Activated CD4-positive, CD25-positive, alpha-beta regulatory T cell treated with anti-CD3 and anti-CD28 coated beads, Interleukin-2, amount 50 U/mL, for 24 hours (primary cell): ENCODE measurements at regions not wholly inside any gene's neighbourhood (a gene's known extent, or its start where the extent isn't known, plus 50 kb on each side); places are given as distances from the start of the nearest gene placed in this dataset.
A peak's percentile ranks its signal among the peaks of the same experiment; 100 is the strongest.

Source experiments
- ATAC-seq, 2 donors: fragments of 150-1000 bp; cut with Tn5 transposase; one replicate each; pipeline ENCODE4 v1.10.0; 2021; ENCODE audit warnings: mild to moderate bottlenecking in 1 of 2, moderate library complexity in 1 of 2

DNA sequence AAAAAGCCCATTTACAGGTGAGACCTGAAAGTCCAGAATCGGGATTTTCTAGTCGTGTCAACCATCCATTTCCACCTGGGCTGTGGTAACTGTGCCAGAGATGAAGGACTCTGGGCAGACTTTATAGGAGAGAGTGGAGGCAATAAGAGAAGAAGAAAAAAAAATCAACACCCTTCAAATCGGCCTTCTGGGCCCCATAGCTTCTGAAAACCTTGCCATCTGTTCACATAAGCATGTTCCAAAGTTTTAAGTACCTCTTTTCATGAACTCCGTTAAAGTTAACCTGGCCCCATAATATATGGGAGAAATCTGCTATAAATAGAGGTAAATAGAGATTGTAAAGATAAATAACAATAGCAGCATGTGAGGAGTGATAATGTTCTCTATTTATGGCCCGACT, 470.5 kb downstream of the MIAT start:
- no peak for ATAC-seq

DNA sequence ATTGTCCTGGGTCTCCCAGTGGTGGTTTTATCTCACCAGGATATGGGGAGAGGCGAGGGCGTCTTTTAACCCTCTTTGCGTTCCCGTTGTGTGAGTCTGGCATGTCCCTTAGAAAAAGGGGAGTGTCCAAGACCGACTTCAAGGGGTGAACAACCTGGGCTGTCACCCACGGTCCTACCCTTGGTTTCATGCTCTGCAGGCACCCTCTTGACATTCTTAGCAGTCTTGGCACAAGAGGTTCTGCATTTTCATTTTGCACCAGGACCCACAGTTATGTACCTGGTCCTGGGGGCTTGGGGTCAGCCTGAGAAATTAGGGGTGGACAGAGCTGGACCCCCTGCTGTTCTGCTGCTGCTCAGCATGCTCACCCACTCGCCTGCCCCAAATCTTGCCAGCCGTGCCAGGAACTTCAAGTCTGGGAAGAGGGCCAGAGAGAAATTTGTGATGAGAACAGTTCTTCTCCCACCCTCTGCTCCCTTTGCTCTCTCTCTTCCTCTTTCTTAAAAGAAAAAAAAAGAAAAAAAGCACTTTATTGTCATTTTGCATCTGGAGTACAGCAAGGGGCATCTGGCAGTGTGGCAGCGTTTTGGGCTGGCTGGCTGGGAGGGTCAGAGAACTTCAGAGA, 471.2 kb downstream of the MIAT start:
- no peak for ATAC-seq

DNA sequence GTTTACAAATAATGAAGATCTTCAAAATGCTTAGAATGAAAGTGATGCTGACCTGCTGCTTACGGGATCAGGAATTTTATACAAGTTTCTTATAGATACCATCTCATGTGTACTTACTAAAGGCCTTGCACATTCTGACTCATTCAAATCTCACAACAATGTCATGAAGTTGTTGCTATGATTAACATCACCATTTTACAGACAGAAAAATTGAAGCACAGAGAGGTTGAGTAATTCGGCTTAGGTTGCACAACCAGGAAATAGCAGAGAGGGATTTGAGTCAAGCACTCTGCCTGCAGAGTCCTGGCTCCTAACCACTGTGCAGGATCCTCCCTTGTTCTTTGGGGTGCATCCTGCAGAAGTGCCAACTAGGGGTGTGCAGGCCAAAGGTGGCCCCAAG, 471.9 kb downstream of the MIAT start:
- ATAC-seq, result no peak

DNA sequence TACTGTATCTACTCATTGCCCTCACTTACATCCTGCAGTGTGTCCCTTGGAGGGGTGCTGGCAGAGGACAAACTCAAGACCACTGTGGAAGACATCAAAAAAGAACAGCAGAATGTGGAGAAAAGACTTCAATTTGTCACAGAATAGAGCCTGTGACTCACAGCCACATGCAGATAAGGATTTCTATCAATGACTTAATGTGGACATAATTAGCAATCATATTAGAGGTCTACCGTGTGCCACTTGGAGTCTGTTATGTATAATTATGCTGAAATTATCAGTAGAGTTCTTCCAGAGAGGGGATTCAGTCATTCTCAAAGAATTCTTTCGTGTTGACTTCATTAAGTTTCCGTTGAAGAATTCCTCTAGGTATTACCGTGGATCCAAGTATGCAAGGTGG, 473.5 kb downstream of the MIAT start:
- no peak for ATAC-seq

DNA sequence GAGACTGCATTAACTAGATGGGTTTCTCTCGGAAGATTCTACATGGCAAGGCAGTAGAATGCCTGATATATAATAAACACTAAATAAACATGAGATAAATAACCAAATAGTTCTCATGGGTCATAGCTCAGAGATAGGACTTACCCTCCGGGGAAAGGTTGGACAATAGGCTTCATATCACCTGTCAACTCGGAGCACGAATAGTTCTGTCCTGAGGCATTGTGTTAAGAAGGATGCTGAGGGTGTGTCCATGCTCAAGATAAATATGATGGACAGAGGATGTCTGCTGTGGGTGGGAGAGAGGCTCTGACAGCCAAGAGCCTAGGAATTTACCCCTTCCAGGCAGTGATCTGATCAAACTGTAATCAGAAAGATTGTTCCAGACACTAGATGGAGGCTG, 474.0 kb downstream of the MIAT start:
- ATAC-seq, result no peak

DNA sequence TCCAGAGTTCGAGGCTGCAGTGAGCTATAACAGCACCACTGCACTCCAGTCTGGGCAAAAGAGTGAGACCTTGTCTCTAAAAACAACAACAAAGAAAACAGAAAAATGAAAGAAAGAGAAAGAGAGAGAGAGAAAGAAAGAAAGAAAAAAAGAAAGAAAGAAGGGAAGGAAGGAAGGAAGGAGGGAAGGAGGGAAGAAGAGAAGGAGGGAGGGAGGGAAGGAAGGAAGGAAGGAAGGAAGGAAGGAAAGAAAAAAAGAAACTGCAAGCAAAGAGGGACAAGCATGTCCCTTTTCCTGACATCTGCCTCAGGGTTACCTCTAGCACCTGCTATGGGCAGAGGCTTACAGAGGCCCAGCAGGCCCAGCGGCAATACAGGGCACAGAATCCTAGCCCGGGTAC, 475.0 kb downstream of the MIAT start:
- ATAC-seq, result no peak

DNA sequence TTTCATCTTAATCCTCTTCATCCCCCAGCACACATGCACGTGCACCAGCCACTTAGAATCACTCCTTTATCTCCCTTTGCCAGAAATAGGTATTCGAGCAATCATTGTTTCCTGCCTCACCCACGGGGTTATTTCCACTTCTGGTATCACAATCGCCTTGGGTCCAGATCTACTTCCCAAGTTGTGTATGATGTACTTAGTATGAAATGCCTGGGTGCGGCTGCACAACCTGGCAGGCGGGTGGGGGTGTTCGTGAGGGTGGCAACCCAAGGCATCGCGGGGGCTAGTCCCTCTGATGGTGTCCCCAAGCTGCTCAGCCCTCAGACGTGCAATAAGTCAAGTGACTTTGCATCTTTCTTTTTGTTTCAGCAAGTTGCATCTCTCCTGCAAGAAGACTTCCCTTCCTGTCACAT, 475.6 kb downstream of the MIAT start:
- ATAC-seq, result no peak

DNA sequence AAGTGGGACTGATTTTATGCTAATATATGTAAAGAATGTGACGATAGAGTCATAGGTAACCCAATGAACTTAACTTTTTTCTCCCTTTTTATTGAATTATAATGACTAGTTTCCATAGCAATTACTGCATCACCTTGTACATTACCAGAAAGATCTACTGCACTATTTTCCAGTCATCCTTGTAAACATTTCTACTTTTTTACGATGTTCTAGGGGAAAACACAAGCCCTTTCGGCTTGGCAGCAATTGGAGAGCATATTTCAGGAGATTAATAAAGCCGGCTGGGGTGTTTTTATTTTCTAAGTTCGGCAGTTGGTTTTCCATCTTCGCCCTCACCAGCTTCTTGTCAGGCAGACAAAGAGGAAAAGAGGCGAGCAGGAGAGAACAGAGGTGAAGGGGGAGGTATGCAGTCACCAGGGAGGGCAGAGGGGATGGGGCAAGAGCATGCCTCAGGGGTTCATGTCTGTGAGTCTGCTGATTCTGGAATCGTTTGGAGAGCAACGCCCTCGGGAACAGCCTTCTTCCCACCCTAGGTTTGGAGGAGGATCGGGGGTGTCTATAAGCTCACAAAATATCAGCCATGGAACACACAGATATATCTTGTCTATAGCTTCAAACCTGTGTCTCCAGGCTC, 476.4 kb downstream of the MIAT start:
- ATAC-seq, result no peak

DNA sequence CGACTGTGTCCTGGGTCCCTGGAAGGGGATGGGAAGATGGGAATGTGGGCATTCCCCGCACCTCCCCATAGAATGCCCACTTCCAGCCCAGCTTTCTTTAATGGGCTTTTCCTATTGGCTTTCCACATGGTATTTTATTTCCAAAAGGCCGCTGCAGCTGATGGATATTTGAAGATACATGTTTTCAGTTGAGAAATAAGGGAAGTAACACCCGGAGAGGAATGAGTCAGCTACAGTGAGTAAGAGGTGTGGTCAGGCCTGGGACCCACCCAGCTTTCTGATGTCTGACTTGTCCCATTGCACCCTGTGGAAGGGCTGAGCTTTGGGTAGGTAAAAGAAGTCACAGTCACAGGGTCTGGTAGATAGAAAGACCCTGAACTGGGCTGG, 476.9 kb downstream of the MIAT start:
- peak; percentile 60 to 73 for ATAC-seq

DNA sequence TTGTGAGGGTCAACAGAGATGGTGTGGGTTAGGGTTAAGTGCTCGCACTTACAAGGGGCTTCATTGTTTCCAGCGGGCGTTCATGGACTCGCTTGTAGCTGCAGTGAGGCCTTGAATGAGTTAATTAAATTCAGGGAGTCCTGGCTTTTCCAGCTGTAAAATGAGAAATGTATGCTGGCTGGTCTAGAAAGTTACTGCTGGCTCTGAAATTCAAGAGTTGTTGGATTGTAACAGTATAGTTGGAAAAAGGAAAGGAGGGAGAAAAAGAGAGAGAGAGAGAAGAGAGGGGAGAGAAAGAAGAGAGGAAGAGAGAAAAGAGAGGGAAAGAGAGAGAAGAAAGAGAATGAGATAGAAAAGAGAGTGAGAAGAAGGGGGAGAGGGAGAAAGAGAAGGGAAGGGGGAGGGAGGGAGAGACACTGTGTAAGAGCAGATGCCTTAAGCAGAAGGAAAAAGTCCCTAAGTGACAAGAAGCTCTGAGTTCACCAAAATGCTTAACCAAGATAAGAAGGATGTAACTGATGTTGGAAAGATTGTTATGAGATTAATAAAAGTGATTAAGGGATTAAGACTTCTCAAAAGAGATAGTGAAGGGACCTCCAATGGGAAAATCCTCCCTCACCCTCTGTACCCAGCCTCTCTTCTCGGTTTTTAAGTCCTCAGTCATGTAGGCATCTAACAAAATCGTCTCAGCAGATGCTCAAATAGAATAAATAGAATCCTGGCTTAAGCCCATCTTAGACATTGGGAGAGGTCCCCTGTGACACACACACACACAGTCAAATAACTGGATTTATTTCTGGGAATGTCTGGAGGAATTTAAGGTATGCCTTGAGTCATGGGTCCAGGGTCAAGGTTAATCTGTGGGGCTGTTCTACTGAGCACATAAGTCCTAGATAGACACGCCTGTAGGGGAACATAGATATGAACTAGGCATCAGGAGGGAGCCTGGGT, 477.9 kb downstream of the MIAT start:
- ATAC-seq, result no peak

DNA sequence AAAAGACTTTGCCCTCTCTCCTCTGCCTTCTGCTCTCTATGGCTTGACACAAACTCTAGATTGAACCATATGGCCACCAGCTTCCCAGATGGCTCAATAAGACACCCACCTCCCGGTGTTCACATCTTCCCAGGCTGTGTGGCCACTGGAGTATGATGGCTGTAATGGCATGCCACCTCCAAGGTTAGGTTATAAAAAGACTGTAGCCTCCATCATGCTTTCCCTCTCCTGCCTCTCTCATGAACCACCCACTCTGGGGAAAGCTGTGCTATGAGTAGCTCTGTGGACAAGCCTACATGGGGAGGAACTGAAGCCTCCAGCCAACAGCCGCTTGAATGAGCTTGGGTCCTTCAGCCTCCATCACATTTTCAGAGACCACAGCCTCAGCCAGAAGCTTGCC, 479.2 kb downstream of the MIAT start:
- ATAC-seq, result no peak

DNA sequence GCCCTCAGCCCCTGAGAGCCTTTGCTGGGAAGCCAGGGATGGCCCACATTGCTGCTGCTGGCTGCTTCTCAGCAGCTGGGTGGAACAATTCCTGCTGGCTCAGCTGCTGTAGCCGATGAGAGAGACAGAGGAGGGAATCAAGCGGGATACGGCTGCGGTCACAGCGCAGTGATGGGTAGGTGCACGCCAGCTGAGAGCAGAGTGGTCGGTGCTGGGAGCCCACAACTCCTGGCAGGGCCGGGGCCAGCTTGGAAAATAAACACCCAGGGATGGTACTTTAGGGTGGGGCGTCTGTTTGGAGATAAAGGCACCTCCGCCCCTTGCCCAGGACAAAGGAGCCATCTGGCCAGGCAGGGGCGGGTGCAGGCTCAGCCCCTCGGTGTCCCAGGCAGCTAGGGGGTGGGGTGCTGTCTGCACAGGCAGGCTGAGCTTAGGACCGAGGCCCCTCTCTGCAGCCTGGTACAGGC, 480.5 kb downstream of the MIAT start:
- ATAC-seq, result no peak

DNA sequence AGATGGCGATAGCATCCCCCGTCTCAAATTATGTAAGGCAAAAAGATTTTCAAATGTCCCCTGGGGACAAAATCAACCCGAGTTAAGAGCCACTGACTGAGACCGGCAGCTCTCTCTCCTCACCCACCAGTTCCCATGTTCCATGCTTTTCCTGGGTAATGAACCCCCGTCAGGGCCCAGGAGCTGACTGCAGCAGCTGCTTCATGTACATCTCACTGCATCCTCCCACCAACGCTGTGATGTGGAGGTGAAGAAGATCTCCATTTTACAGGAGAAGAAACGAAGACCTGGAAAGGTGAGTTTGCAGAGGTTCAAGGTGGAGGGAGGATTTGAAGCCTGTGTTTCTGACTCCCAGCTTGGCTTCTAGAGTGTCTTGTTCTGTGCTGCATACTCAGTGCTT, 481.1 kb downstream of the MIAT start:
- ATAC-seq, result no peak

DNA sequence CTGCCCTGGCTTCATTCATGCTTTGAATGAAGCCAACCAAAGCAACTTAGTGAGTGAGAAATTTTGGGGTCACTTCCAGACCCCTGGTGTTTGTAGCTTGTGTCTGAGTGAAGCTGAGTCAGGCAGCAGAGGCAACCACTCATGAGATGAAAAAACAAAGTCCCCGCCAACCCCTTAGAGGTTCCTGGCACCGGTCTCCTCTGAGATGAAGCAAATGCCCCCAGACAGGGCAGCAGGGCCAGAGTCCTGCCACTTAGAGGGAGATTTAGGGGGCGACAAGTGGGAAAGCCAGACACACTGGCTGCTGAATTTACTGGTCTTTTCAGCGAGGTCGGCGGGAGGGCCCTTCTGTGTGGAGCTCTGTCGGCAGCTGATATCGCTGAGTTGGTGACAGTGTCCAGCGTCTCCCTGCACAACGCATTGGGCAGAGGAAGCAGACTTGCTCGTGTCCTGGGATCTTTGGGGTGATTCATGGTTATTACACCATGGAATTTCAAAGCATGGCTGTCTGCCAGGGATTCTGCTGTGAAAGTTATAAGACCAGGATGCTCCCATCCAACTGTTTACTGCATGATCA, 482.6 kb downstream of the MIAT start:
- no peak for ATAC-seq

DNA sequence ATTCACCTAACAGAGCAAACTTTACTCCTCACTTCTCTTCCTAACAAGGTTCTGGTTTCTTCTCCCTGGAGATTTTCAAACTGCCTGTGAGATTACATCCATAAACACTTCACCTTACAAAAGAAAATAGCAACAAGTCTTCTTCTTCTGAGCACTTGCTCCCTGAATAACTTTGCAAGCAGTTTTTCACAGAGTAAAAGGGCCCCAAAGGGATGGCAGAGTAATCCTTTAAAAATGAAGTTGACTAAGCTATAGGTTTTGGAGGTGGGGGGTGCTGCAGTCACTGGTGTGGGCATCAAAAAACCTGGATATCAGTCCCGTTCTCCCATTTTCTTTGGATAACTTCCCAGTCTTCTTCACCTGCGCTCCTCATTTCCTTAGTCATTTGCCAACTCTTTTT, 484.9 kb downstream of the MIAT start:
- ATAC-seq, result no peak

DNA sequence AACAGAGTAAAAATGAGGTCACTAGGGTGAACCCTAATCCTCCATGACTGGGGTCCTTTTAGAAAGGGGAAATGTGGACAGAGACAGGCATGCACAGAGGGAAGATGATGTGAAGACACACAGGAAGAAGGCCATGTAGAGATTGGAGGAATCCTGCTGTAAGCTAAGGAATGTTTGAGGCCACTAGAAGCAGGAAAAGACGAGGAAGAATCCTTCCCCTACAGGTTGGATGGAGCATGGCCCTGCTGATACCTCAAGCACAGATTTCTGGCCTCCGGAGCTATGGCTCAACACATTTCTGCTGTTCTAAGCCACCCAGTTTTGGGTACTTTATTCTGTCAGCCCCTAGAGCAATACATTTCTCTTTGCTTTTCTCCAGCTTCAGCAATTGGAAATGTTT, 486.9 kb downstream of the MIAT start:
- no peak for ATAC-seq

DNA sequence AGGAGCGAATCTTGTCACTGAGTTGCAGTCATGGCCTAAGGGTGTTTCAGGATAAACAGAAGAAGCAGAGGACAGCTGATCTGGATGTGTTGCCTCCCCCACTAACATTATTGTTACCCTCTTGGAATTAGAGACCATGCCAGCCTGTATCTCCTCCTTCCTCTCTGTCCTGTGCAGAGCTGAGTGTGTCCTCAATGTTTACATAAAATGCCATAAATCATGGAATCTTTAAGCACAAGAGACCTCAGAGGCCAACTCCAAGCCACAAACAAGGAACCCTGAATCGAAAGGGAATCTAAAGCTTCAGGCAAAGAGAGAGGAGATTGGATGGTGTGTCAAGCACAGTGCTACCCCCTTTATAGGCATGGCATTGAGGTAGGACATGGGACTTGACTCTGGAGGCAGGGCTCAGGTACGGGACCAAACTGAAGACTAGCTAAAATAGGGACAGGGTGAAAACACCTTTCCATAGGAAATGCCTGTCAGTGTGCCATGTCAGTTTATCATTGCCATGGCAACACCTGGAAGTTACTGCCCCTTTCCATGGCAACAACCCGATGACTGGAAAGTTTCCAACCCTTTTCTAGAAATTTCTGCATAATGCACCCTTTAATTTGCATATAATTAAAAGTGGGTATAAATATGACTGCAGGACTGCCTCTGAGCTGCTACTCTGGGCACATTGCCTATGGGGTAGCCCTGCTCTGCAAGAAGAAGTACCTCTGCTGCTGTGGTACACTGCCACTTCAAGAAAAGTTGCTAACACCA, 489.7 kb downstream of the MIAT start:
- ATAC-seq, result no peak

DNA sequence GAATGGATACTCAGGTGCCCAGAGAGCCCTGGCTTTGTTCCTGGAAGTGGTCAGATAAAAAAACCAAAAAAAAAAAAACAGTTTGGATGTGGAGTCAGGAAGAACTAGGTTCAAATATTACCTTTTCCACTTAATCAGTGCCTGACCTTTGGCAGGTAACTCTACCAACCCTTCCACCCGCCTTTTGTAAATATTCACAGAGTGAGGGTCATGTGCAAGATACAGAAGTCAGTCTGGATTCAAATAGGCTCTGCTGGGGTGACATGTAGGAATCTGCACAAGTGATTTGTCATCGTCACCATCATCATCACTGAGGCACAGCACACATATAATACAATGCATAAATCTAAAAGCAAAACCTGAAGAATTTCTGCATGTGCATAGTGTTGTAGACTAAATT, 490.7 kb downstream of the MIAT start:
- no peak for ATAC-seq

DNA sequence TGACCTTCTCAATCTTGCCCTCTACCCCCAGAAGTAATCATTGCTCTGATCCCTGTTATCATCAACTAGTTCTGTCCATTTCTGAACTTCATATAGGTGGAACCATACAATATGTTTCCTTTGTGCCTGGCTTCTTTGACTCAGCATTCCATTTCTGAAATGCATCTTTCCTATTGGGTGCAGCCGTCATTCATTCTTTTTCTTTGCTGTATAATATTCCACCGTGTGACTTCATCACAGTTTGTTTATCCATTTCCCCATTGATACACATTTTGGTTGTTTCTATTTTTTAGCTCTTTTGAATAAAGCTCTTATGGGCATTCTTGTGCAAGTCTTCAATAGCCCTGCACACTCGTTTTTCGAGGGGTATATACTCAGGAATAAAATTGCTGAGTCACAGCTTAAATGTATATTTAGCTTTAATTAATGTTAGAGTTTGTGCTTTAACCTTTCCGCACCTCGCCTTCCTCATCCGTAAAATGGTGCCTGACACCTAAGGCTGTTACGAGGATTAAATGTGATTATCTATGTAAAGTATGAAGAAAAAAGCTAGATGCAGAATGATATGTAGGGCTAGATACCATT, 491.6 kb downstream of the MIAT start:
- no peak for ATAC-seq

DNA sequence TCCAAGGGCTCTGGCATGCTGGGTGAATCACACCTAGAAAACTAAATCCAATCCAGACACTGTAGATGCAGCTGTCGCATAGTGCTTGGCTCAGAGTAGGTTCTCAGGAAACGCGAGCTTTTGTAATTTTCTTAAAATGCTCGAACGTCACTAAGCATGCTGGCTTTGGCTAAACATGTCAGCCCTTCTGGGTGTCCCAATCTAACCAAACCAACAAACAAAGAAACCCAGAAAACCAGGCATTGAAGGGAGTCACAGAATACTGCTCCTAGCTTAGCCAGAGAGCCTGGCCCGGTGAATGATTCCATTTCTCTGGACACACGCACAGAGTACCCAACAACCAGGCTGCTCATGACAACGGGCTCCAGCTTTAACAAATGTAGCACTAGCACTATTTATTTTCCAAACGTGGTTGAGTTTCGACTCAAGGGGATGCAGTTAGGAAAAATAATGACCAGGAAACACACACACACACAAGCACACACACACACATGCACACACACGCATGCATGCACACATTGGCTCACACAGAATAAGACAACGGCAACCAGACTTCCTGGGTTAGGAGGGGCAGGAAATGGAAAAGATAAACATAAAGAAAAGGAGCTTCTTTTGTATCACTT, 492.6 kb downstream of the MIAT start:
- no peak for ATAC-seq

DNA sequence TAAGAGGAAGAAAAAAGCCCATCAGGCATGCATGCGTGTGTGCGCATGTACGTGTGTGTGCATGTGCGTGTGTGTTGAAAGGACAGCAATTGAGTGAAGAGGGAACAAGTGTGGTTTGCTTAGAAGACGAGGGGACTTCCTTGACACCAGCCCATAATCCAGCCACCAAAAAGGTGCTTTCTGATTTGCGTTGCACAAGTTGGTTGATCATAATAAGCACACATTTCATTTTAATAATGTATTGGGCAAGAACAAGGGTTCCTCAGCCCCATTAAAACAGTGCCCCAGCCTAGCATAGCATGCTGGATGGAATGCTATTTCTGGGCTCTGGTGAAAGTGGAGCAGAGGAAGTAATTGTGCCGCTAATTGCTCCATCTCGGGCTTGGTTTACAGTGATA, 493.2 kb downstream of the MIAT start:
- peak in 1 of 2 donors; percentile 24 for ATAC-seq

DNA sequence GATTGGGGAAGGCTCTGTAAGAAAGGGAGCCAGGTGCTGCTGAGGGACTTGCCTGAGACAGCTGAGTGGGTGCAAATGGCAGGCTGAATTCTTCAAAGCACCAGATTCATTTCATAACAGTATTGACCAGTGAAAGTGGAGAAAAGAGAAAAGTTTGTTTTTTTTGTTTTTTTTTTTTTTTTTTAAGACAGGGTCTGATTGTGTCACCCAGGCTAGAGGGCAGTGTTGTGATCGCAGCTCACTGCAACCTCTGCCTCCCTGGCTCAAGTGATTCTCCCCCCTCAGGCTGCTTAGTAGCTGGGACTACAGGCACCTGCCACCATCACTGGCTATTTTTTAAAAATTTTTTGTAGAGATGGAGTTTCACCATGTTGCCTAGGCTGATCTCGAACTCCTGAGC, 494.0 kb downstream of the MIAT start:
- ATAC-seq, result no peak
